Activated T-helper 17 cell treated with anti-CD3 and anti-CD28 coated beads, Interleukin-2, amount 50 U/mL, for 72 hours (primary cell): ENCODE measurements at regions not wholly inside any gene's neighbourhood (a gene's known extent, or its start where the extent isn't known, plus 50 kb on each side); places are given as distances from the start of the nearest gene placed in this dataset.

Source experiments
- ATAC-seq: fragments of 150-1000 bp; cut with Tn5 transposase; replicated peaks from 2 replicates; pipeline ENCODE4 v1.10.0; 2021; ENCODE audit warnings: mild to moderate bottlenecking, moderate library complexity
- H3K27ac Mint-ChIP-seq: one replicate; pipeline ENCODE4 v1.8.0; 2022; ENCODE audit warnings: mixed read lengths
- H3K27me3 Mint-ChIP-seq: one replicate; pipeline ENCODE4 v1.8.0; 2022; ENCODE audit warnings: mixed read lengths
- H3K36me3 Mint-ChIP-seq: one replicate; pipeline ENCODE4 v1.8.0; 2022; ENCODE audit warnings: low read depth, mild to moderate bottlenecking, mixed read lengths
- H3K4me1 Mint-ChIP-seq: one replicate; pipeline ENCODE4 v1.8.0; 2022; ENCODE audit warnings: mixed read lengths
- H3K4me3 Mint-ChIP-seq: one replicate; pipeline ENCODE4 v1.8.0; 2022; ENCODE audit warnings: mild to moderate bottlenecking, mixed read lengths
- H3K9me3 Mint-ChIP-seq: one replicate; pipeline ENCODE4 v1.8.0; 2022; ENCODE audit warnings: mixed read lengths

DNA sequence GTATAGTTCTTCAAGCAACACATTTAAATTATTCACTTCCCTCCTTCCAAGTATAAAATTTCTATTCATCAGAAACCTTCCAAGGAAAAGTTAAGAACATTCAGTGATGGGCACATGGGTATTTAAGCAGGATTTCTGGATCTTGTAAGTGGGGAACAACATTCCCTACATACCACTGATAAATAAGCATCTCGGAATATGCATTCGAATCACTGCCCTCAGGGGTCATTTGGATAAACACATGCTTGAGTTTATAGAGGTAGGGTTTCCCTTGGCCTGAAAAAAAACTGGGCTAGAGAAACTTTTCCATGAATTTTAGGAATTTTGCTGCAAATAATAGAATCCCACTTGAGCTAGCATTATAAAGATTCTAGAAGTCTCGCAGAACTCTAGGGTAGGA is 143.9 kb downstream of the SOX3 start:
- Mint-ChIP-seq H3K4me3 (no peak overlapping the region), H3K9me3 (no peaks in the 10 kb centered on the region), H3K27me3 (peaks cover 5% of the 10 kb centered on the region), H3K36me3 (no peaks in the 10 kb centered on the region), H3K27ac (no peak overlapping the region), H3K4me1 (no peaks in the 10 kb centered on the region)
- no peak for ATAC-seq

- no peak for ATAC-seq
- Mint-ChIP-seq H3K27me3 (peaks cover 5% of the 10 kb centered on the region), H3K36me3 (no peaks in the 10 kb centered on the region), H3K9me3 (no peaks in the 10 kb centered on the region), H3K4me3 (no peak overlapping the region), H3K27ac (no peak overlapping the region), H3K4me1 (no peaks in the 10 kb centered on the region)
Measured at GRCh38 chrX:140360284-140360683, 144.6 kb downstream of the SOX3 start.

DNA sequence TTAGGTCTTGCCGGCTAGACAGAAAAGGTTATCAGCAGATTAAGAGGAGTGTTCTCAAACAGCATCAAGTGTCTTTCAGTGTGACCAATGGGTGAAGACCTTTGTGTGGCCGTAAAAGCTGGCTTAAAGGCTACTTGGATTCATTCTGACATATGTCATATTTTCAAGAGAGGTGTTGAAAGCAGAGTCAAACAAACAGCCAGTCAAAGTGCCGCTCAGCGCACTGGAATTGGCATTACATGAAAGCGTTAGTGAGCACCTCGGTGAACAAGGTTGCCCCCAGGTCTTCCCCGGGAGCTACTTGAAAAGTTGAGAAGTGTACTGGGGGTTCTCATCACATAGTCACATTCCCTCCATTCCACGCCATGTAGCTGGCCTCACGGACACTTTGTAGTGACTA is 148.9 kb downstream of the SOX3 start:
- ATAC-seq, result no peak
- H3K4me3 Mint-ChIP-seq, result no peak overlapping the region
- no peaks in the 10 kb centered on the region for H3K4me1 Mint-ChIP-seq
- H3K36me3 Mint-ChIP-seq, result no peaks in the 10 kb centered on the region
- H3K27ac Mint-ChIP-seq, result no peak overlapping the region
- peaks cover 3% of the 10 kb centered on the region for H3K9me3 Mint-ChIP-seq
- H3K27me3 Mint-ChIP-seq, result peaks cover 5% of the 10 kb centered on the region

DNA sequence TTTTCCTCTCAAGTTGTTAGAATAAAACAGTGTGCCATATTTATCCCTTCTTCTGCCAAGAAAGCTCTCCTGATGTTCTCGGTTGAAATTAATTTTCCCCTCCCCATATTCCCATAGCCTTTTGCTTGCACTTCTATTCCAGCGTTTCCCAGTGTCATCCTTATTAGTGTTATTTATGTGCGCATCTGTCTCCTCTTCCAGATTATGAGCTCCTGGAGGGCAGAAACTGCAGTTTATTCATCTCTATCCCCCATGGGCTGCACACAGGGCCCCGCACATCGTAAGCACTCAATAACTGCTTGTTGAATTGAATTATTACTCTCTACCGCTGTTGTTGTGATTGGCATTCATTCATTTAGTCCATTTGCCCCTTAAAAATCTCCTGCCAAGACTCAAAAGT is 149.4 kb downstream of the SOX3 start:
- Mint-ChIP-seq H3K27ac (no peak overlapping the region), H3K4me1 (no peaks in the 10 kb centered on the region)
- no peak for ATAC-seq

GRCh38 chrX:140354431-140355120 is 150.3 kb downstream of the SOX3 start:
- H3K36me3 Mint-ChIP-seq, result no peaks in the 10 kb centered on the region
- H3K27ac Mint-ChIP-seq, result no peak overlapping the region
- no peak overlapping the region for H3K4me3 Mint-ChIP-seq
- H3K4me1 Mint-ChIP-seq, result no peaks in the 10 kb centered on the region
- peaks cover 3% of the 10 kb centered on the region for H3K9me3 Mint-ChIP-seq
- H3K27me3 Mint-ChIP-seq, result peaks cover 5% of the 10 kb centered on the region
- ATAC-seq, result no peak

More for the DNA sequence above, 149.4 kb downstream of the SOX3 start:
- Mint-ChIP-seq H3K9me3 (peaks cover 3% of the 10 kb centered on the region), H3K36me3 (no peaks in the 10 kb centered on the region), H3K27me3 (peaks cover 5% of the 10 kb centered on the region), H3K4me3 (no peak overlapping the region)

- H3K9me3 Mint-ChIP-seq, result no peaks in the 10 kb centered on the region
- H3K4me1 Mint-ChIP-seq, result no peaks in the 10 kb centered on the region
- H3K36me3 Mint-ChIP-seq, result no peaks in the 10 kb centered on the region
- H3K27me3 Mint-ChIP-seq, result no peaks in the 10 kb centered on the region
- no peak overlapping the region for H3K4me3 Mint-ChIP-seq
- no peak overlapping the region for H3K27ac Mint-ChIP-seq
- no peak for ATAC-seq
Measured at GRCh38 chrX:140346729-140347128, 158.1 kb downstream of the SOX3 start.

DNA sequence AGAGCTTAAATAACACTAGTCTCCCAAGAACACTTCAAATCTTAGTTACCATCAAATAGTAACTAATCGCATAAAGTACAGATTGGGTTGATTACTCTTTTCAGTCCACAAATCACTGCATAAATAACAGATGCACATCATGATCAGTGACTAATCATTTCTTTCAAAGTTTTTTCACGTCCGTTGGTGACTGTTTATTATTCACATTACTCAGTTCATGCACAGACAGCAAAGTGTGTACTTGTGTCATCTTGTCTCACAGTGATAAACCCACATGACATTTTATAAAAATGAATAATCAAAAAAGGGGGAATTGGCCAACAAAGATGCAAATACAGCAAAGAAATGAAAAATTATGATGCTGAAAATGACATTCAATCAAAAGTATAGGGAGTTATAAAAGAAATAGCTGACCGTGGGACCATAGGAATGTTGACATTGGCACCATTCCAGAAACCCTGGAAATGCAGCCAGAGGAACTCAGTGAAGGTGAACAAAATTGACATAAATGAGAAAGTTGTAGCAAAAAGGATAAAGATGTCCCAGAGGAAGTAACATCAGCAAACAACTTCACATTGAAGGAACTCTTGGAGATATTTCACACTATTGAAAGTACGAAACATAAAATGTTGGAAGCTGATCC is 161.5 kb downstream of the SOX3 start:
- Mint-ChIP-seq H3K4me3 (no peak overlapping the region), H3K9me3 (no peaks in the 10 kb centered on the region), H3K4me1 (no peaks in the 10 kb centered on the region), H3K27me3 (no peaks in the 10 kb centered on the region), H3K36me3 (no peaks in the 10 kb centered on the region), H3K27ac (no peak overlapping the region)
- ATAC-seq, result no peak

GRCh38 chrX:140342410-140342809 is 162.5 kb downstream of the SOX3 start:
- no peak for ATAC-seq
- H3K27me3 Mint-ChIP-seq, result no peaks in the 10 kb centered on the region
- H3K9me3 Mint-ChIP-seq, result no peaks in the 10 kb centered on the region
- no peak overlapping the region for H3K27ac Mint-ChIP-seq
- H3K4me1 Mint-ChIP-seq, result no peaks in the 10 kb centered on the region
- H3K4me3 Mint-ChIP-seq, result no peak overlapping the region
- no peaks in the 10 kb centered on the region for H3K36me3 Mint-ChIP-seq

DNA sequence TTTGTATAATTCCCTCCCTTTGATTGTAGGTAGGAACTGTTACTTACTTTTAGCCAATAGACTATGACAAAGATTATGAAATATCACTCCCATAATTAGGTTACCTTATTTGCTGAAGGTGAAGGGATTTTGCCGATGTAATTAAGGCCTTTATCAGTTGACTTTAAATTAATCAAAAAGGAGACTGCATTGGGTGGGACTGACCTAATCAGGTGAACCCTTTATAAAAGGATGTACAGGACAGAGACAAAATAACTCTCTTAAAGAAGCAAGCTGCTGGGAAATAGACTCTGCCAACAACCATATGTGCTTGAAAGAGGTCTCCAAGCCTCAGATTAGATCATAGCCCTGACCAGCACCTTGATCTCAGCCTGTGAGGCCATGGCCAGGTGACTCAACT is 167.6 kb downstream of the SOX3 start:
- H3K36me3 Mint-ChIP-seq, result no peaks in the 10 kb centered on the region
- no peaks in the 10 kb centered on the region for H3K27me3 Mint-ChIP-seq
- no peak overlapping the region for H3K4me3 Mint-ChIP-seq
- ATAC-seq, result no peak
- no peak overlapping the region for H3K27ac Mint-ChIP-seq
- H3K9me3 Mint-ChIP-seq, result peaks cover 5% of the 10 kb centered on the region
- H3K4me1 Mint-ChIP-seq, result no peaks in the 10 kb centered on the region

DNA sequence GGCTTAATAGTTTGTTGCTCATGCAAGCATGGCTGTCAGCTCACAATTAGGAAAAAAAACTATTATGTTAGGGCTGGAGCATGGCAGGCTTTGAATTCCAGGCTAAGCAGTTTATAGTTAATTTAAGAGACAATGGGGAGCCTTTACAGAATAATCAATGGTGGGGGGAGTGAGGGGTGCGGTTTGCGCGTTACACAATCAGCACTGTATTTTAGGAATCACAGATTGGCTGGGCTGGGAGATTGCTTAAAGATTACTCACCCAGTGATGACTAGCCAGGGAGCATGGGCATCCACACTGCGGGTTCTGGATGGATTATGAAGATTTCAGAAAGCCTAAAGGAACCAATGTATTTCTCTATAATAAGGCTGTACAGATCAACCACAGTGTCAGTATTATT is 186.6 kb downstream of the SOX3 start:
- no peak for ATAC-seq
- Mint-ChIP-seq H3K4me3 (no peak overlapping the region), H3K9me3 (no peaks in the 10 kb centered on the region)

DNA sequence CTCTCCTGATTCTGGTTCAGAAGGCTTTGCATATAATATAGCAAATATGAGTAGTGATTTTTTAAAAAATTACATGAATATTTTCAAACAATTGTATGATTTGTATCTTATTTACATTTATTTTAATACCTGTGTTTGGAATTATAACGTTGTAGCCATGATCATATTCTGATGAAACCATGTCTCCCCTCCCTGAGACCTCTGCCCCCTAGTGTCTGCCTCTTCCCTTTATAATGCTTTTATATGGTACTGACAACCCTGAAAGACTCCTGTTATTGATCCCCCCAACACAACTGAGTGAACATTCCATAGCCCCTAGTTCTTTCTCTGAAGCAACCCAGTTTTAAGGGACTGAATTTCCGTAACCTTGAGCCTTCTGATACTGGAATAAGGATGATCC is 187.4 kb downstream of the SOX3 start:
- Mint-ChIP-seq H3K36me3 (no peaks in the 10 kb centered on the region), H3K4me1 (no peaks in the 10 kb centered on the region), H3K9me3 (no peaks in the 10 kb centered on the region), H3K27me3 (no peaks in the 10 kb centered on the region), H3K4me3 (no peak overlapping the region), H3K27ac (no peak overlapping the region)
- no peak for ATAC-seq

More for the DNA sequence above, 186.6 kb downstream of the SOX3 start:
- no peak overlapping the region for H3K27ac Mint-ChIP-seq
- H3K27me3 Mint-ChIP-seq, result no peaks in the 10 kb centered on the region
- no peaks in the 10 kb centered on the region for H3K4me1 Mint-ChIP-seq
- H3K36me3 Mint-ChIP-seq, result no peaks in the 10 kb centered on the region

GRCh38 chrX:140298960-140299825 is 205.7 kb downstream of the SOX3 start:
- Mint-ChIP-seq H3K9me3 (no peaks in the 10 kb centered on the region), H3K4me3 (no peak overlapping the region), H3K27me3 (no peaks in the 10 kb centered on the region), H3K27ac (no peak overlapping the region), H3K4me1 (no peaks in the 10 kb centered on the region), H3K36me3 (no peaks in the 10 kb centered on the region)
- no peak for ATAC-seq

DNA sequence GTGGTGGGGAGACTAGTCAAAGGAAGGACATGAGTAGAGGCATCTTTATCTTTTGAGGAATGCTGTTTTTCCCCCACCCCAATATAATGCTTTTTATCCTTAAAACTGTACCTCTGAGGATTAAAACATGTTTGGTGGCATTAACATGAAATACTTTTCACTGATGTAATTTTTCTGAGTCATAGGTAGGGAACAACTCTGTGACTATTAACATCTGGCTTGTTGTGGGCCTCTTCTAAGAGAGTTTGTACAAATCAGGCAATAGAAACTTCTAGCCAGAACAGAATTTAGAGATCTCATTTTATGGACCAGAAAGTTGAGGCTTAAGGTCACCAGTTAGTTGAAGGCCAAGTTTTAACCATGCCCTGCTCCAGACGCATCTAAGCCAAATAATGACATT is 207.6 kb downstream of the SOX3 start:
- Mint-ChIP-seq H3K27ac (no peak overlapping the region), H3K36me3 (no peaks in the 10 kb centered on the region), H3K4me1 (no peaks in the 10 kb centered on the region), H3K9me3 (no peaks in the 10 kb centered on the region), H3K27me3 (no peaks in the 10 kb centered on the region), H3K4me3 (no peak overlapping the region)
- ATAC-seq, result no peak

DNA sequence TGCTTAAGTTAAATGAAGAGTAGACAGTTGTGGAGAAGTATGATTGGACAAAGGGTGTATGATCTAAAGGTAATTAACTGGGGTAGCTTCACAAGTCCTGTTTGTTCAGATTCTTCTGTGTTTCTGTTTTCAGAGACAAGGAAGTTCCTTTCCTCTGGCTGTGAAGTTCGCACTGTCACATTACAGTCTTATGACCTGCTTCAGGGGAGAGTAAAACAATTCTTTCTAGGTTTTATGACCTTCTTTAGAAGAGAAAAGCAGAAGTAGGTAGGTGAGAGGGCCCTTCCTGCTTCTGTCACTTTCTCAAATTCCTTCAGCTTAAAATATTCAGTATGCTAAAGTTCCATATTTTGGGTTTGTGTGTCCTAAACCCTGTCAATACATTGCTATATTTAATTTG is 211.9 kb downstream of the SOX3 start:
- Mint-ChIP-seq H3K36me3 (no peaks in the 10 kb centered on the region), H3K27ac (no peak overlapping the region), H3K9me3 (no peaks in the 10 kb centered on the region), H3K27me3 (no peaks in the 10 kb centered on the region), H3K4me3 (no peak overlapping the region), H3K4me1 (no peaks in the 10 kb centered on the region)
- no peak for ATAC-seq

DNA sequence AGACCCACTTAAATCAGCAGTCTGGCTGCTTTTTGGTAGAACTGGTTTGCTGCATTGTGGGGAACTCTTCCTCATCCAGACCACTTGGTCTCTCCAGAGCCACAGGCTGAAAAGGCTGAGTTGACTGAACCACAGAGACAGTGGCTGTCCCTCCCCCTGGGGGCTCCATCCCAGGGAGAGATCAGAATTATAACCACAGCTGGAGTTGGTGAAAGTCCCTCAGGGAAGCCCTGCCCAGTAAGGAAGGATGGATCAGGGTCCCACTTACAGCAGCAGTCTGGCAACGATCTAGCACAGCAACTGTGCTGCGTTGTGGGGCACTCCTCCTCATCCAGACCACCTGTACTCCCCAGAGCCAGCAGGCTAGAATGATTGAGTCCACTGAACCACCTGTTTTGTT is 212.7 kb downstream of the SOX3 start:
- Mint-ChIP-seq H3K27ac (no peak overlapping the region), H3K4me1 (no peaks in the 10 kb centered on the region), H3K4me3 (no peak overlapping the region), H3K9me3 (no peaks in the 10 kb centered on the region), H3K27me3 (no peaks in the 10 kb centered on the region), H3K36me3 (no peaks in the 10 kb centered on the region)
- ATAC-seq, result no peak
